ENCODE measurements at regions not wholly inside any gene's neighbourhood (a gene's known extent, or its start where the extent isn't known, plus 50 kb on each side); places are given as distances from the start of the nearest gene placed in this dataset.

- no peak overlapping the region for H2AFZ ChIP-seq (ENCODE audit: low read length)
- H3K4me1 ChIP-seq (ENCODE audit: insufficient read depth, low read length, severe bottlenecking), result no peaks in the 10 kb centered on the region
- H3K4me2 ChIP-seq (ENCODE audit: low read length), result no peak overlapping the region
- H3K36me3 ChIP-seq (ENCODE audit: insufficient read depth, low read length), result no peaks in the 10 kb centered on the region
- H3K9me3 ChIP-seq (ENCODE audit: low read length), result no peaks in the 10 kb centered on the region
- TF ChIP-seq CTCF (IDR thresholded peaks at IDR 0.05; ENCODE audit: low read length) (no peak), EZH2 (IDR thresholded peaks at IDR 0.05; ENCODE audit: borderline replicate concordance, low read length) (no peak)
- no peaks in the 10 kb centered on the region for H3K27me3 ChIP-seq (ENCODE audit: insufficient read depth, low read length)
- no peaks in the 10 kb centered on the region for H3F3A ChIP-seq (ENCODE audit: insufficient read depth, low read length)
- no peak overlapping the region for H3K9ac ChIP-seq (ENCODE audit: low read length)
- H3K4me3 ChIP-seq (ENCODE audit: low read depth, low read length, poor library complexity, severe bottlenecking), result no peak overlapping the region
- H4K20me1 ChIP-seq (ENCODE audit: insufficient read depth, low read length), result no peaks in the 10 kb centered on the region
- no peaks in the 10 kb centered on the region for H3K79me2 ChIP-seq (ENCODE audit: insufficient read depth, low read length)
- H3K27ac ChIP-seq (ENCODE audit: low read depth, low read length, poor library complexity, severe bottlenecking), result no peak overlapping the region
- H3K9me2 ChIP-seq (ENCODE audit: low read depth, low read length), result no peaks in the 10 kb centered on the region
Observed at GRCh38 chr2:18503376-18504228, 56.9 kb downstream of the RDH14 start.

- TF ChIP-seq CTCF (IDR thresholded peaks at IDR 0.05; ENCODE audit: low read length) (no peak), EZH2 (IDR thresholded peaks at IDR 0.05; ENCODE audit: borderline replicate concordance, low read length) (no peak)
- Histone ChIP-seq H3K79me2 (ENCODE audit: insufficient read depth, low read length) (no peaks in the 10 kb centered on the region), H3K27ac (ENCODE audit: low read depth, low read length, poor library complexity, severe bottlenecking) (no peak overlapping the region), H3K9ac (ENCODE audit: low read length) (no peak overlapping the region), H3K4me2 (ENCODE audit: low read length) (no peak overlapping the region), H4K20me1 (ENCODE audit: insufficient read depth, low read length) (no peaks in the 10 kb centered on the region), H3K4me3 (ENCODE audit: low read depth, low read length, poor library complexity, severe bottlenecking) (no peak overlapping the region), H3K9me2 (ENCODE audit: low read depth, low read length) (no peaks in the 10 kb centered on the region), H3K9me3 (ENCODE audit: low read length) (no peaks in the 10 kb centered on the region), H3K27me3 (ENCODE audit: insufficient read depth, low read length) (no peaks in the 10 kb centered on the region), H3K36me3 (ENCODE audit: insufficient read depth, low read length) (no peaks in the 10 kb centered on the region), H2AFZ (ENCODE audit: low read length) (no peak overlapping the region), H3F3A (ENCODE audit: insufficient read depth, low read length) (no peaks in the 10 kb centered on the region), H3K4me1 (ENCODE audit: insufficient read depth, low read length, severe bottlenecking) (no peaks in the 10 kb centered on the region)
Observed at GRCh38 chr2:18502142-18502541, 58.3 kb downstream of the RDH14 start.

- TF ChIP-seq CTCF (IDR thresholded peaks at IDR 0.05; ENCODE audit: low read length) (no peak), EZH2 (IDR thresholded peaks at IDR 0.05; ENCODE audit: borderline replicate concordance, low read length) (no peak)
- no peaks in the 10 kb centered on the region for H3K9me2 ChIP-seq (ENCODE audit: low read depth, low read length)
- no peaks in the 10 kb centered on the region for H3F3A ChIP-seq (ENCODE audit: insufficient read depth, low read length)
- no peak overlapping the region for H3K27ac ChIP-seq (ENCODE audit: low read depth, low read length, poor library complexity, severe bottlenecking)
- H3K79me2 ChIP-seq (ENCODE audit: insufficient read depth, low read length), result no peaks in the 10 kb centered on the region
- no peaks in the 10 kb centered on the region for H3K9me3 ChIP-seq (ENCODE audit: low read length)
- no peaks in the 10 kb centered on the region for H3K27me3 ChIP-seq (ENCODE audit: insufficient read depth, low read length)
- no peak overlapping the region for H3K9ac ChIP-seq (ENCODE audit: low read length)
- no peak overlapping the region for H3K4me2 ChIP-seq (ENCODE audit: low read length)
- H3K4me1 ChIP-seq (ENCODE audit: insufficient read depth, low read length, severe bottlenecking), result no peaks in the 10 kb centered on the region
- no peaks in the 10 kb centered on the region for H3K36me3 ChIP-seq (ENCODE audit: insufficient read depth, low read length)
- no peak overlapping the region for H2AFZ ChIP-seq (ENCODE audit: low read length)
- H3K4me3 ChIP-seq (ENCODE audit: low read depth, low read length, poor library complexity, severe bottlenecking), result no peak overlapping the region
- no peaks in the 10 kb centered on the region for H4K20me1 ChIP-seq (ENCODE audit: insufficient read depth, low read length)
Observed at GRCh38 chr2:18501729-18502128, 58.7 kb downstream of the RDH14 start.
